Activated T-helper 9 cell treated with anti-CD3 and anti-CD28 coated beads, Interleukin-2, amount 50 U/mL, for 16 hours (primary cell): ENCODE measurements at regions not wholly inside any gene's neighbourhood (a gene's known extent, or its start where the extent isn't known, plus 50 kb on each side); places are given as distances from the start of the nearest gene placed in this dataset.
"Not testable (repeated sequence)": the region's sequence is repeated elsewhere in the genome, so short reads cannot be mapped to it uniquely, and the experiment has no call there.

Source experiments
- DNase-seq: peaks from one replicate; pipeline ENCODE4 v3.0.0-alpha.2; 2020; ENCODE audit warnings: low read depth

GRCh38 chr1:67588178-67588855 is 96.7 kb upstream of the GADD45A start:
- DNase-seq, result no peak

DNA sequence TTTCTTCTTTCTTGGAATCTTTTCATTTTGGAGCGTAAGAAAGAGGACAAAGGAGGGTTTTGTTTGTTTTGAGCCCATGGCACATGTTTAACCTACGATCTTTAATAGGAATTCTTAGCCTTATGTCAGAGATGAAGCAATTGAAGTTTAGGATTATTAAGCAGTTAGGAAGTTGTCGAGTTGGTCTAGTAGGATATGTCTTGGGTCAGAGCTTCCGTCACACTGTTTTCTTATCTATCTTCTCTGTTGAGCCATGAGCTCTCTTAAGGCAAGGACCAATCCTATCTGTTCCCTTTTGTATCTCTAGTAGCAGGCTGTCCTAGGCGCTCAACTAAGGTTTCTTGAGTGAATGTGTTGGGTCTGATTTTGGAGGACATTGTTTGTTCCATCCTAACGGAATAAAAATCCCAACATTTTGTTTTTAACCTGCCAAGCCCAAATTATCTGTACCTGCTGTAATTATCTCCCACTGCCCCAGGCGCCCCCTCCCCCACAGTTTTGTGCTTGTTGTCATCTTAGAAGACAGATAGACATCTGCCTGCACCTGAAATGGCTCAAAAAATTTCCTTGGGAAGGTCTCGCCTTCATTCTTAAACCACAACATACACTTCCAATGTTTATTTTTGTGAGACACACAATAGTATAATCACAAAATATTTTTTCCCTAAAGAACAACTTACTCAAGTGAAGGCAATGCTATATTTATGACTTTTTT is 95.3 kb upstream of the GADD45A start:
- DNase-seq, result no peak

GRCh38 chr1:67590329-67590728 is 94.7 kb upstream of the GADD45A start:
- DNase-seq, result no peak

GRCh38 chr1:67594764-67595163 is 90.2 kb upstream of the GADD45A start:
- DNase-seq, result no peak

DNA sequence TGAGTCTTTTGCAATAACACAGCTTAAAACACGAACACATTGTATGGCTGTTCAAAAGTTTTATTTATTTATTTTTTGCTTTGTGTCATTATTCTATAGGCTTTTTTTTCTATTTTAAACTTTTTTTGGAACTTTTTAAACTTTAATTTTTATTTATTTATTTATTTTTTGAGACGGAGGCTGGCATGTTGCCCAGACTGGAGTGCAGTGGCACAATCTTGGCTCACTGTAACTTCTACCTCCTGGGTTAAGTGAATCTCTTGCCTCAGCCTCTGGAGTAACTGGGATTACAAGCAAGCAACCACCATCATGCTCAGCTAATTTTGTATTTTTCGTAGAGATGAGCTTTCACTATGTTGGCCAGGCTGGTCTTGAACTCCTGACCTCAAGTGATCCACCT is 88.3 kb upstream of the GADD45A start:
- no peak for DNase-seq

DNA sequence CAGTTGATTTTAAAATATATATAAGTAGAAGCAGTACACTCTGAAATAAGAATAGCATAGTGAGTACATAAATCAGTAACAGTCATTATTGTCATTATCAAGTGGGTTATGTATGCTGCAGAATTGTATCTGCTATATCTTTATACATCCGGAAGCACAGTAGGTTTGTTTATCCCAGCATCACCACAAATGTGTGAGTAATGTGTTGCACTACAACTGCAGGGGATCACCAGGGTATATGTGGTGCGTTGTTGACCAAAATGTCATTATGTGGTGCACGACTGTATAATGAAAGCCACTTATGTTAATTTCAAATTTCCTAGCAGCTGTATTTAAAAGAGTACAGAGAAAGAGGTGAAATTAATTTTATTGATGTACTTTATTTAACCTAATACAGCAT is 87.7 kb upstream of the GADD45A start:
- DNase-seq, result no peak

GRCh38 chr1:67599085-67599484 is 85.9 kb upstream of the GADD45A start:
- no peak for DNase-seq

DNA sequence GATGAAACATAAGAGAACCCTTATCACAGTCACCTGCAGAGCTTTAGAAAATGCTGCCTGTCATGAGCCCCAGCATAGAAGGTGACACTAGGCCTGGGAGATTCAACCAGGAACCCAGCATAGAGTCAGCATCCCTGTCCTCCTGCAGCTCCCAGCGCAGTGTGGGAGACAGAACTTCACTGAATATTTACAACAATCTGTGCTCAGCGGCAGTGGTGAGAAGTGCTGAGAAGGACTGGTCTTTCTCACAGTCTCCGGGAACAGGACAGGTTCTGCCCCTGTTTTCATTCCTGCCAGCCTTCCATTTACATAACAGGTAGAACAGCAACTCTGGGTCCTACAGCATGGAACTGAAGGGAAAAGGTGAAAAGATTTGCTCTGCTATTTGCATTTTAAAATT is 83.5 kb upstream of the GADD45A start:
- DNase-seq, result no peak

GRCh38 chr1:67601955-67602354 is 83.0 kb upstream of the GADD45A start:
- no peak for DNase-seq

DNA sequence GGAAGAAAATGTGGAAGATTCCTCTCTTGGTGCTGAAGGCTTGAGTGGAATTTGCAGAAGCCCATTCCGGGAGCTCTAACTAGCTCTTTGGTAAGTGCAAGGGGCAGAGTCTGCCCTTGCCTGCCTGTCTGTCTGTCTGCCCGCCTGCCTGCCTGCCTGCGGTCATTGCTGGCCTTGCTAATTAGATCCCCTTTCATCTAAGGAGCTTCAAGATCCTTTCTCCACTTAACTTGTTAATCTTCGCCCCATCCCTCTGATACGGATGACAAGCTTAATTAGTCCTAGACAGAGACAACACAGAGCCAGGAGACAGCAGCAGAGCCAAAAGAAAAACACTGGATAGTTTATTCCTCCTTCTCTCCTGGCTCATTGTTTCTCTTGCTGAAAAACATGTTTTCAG is 80.2 kb upstream of the GADD45A start:
- no peak for DNase-seq

- DNase-seq, result no peak
These were observed 79.7 kb upstream of the GADD45A start for GRCh38 chr1:67605209-67605780.

GRCh38 chr1:67607286-67607685 is 77.7 kb upstream of the GADD45A start:
- DNase-seq, result no peak

- no peak for DNase-seq
These were observed 77.3 kb upstream of the GADD45A start for GRCh38 chr1:67607699-67608098.

DNA sequence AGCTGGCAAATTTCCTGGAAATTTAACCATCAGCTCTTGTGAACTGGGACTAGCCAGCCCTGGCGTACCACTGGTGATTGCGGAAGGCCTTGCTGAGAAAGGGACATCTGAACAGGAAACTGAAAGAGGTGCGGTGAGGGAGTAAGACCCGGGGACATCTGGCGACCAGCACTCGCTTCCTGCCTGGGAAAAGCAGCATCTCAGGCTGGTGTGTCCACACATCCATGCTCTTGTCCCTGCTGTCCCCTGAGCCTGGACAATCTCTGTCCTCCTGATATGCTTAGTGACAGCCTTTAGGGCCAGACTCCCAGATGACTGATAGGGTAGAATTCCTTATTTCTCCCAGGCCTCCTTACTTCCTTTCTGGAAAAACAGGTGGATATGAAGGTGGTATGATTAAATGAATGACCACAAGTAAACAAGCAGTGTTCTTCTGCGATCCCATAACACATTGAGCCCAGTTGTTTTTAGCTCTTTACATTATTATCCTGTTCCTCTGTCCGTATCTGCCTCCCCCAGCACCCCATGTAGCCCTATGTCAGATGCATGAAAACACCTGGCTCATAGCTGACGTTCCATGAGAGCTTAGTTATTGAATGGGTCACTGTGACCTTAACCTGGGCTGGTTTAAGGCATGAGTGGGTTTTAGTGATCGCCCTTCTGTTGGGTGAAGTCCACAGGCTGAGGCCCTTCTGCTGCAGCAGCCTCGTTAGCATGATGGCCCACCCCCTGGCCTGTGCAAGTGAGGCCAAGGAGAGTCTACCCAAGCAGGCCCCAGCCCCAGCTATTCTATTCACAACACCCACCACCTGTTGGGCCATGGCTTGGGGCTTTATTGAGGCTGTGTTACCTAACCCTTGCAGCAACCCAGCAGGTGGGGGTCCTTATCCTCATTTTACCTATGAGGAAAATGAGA is 76.1 kb upstream of the GADD45A start:
- DNase-seq, result no peak

DNA sequence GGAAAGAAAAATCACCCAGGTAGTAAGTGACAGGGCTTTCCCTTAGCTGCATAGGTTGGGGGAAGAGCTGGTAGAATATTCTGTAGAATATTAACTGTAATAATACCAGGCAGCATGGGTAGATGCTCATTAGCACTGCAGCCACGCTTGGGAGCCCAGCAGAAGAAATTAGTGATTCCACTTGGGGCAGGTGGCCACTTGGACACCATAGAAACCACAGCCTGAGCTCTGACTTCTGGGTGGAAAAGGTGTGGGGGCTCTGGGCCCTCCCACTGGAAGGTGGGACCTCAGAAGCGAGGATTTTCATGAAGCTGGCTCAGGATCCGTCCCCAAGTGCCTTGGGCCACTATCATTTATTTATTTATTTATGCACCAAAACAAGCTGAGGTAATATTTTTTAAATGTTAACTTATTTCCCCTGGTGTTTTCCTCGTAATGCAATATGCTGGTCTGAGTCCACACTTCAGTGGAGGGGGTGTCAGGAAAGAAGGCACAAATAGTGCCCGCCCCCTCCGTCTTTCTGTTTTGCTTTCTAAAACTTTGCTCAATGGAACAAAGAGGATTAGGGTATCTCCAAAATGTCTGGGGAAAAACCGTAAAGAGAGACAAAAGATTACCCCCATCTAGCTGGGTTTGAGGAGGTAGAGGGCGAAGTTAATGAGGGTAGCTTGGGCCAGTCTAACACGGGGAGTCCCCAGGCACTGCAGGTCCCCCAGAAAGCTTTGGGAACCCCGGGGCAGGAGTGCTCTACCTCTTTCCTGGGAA is 75.2 kb upstream of the GADD45A start:
- no peak for DNase-seq

DNA sequence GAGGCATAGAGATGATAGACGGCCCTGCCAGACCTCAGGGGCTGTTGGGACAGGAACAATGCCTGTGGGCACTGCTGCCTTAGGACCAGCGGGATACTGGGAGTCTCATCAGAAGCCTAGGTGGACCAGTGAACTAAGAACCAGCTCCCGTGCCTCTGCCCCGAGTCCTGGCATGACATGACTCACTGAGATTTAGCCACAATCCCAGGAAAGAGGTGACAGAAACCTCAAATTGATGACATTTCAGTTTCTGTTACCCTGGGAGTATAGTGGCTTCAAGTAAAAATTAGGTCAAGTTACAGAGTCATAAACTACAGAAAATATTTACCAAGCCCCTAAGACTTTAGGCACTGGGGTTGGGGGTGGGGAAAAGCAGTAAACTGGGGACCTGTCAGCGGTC is 74.6 kb upstream of the GADD45A start:
- DNase-seq, result no peak

DNA sequence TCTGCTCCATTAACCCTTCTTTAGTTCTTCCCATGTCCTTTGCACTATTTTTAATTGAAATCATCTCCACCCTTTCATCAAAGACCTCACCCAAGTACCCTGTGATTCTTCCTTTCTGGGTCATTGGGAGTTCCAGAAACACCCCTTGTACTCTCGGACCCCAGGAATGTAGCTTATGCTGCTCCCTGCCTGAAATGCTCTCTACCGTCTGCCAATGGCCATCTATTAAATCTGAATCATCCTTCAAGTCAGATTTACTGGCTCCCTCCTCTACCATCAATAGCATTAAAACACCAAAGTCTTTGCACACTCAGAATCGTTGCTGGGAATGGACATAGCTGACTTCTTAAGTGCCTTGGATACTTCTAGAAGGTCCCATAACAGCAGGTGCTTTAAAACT is 73.2 kb upstream of the GADD45A start:
- DNase-seq, result no peak

GRCh38 chr1:67612788-67613241 is 72.2 kb upstream of the GADD45A start:
- DNase-seq, result no peak

GRCh38 chr1:67613479-67613878 is 71.5 kb upstream of the GADD45A start:
- not testable (repeated sequence) for DNase-seq

- DNase-seq, result no peak
These were observed 70.5 kb upstream of the GADD45A start for GRCh38 chr1:67614511-67614934.

- no peak for DNase-seq
These were observed 69.1 kb upstream of the GADD45A start for GRCh38 chr1:67615886-67616285.
